ENCODE measurements at regions not wholly inside any gene's neighbourhood (a gene's known extent, or its start where the extent isn't known, plus 50 kb on each side); places are given as distances from the start of the nearest gene placed in this dataset.

DNA sequence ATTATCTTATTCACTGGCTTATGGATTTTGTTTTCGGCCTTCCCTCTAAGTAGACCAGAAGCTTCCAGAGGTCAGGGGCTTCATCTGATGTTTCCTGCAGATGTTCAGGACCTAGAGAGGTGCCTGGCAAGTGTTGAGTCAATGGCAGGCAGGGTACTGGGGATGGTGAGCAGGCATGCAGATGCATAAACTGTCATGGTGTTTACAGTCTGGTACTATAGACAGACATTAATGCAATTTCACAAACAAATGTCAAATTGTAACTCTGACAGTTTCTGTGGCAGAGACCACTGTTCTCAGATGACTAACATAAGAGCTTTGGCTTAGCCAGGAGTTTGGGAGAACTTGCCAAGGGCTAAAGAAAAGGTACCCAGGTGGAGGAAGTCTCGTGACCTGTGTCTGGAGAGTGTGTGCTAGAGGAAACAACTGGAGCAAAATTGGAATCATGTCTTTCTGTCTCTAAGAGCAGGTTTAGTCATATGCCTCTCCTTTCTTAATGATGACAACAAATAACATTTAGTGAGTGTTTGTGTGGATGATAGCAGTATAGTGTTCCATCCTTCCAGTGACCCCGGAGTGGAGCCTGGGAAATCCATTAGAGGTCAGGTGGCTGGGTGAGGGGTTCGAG lies 53.7 kb upstream of the TRAK1 start:
- no peak for DNase-seq

DNA sequence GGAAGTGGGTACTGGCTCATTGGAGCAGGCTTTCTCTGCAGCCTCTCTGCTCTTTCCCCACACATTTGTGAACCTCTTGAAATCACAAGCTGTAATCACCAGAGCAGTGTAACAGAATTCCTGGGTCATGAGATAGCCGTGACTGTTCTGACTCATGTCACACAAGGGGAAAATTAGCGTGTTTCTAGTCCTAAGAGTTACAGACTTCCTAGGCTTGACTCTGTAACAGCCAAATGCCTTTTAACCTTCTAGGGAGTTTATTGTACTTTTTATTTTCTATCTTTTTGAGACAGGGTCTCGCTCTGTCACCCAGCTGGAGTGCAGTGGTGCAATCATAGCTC lies 54.7 kb upstream of the TRAK1 start:
- no peak for DNase-seq

DNA sequence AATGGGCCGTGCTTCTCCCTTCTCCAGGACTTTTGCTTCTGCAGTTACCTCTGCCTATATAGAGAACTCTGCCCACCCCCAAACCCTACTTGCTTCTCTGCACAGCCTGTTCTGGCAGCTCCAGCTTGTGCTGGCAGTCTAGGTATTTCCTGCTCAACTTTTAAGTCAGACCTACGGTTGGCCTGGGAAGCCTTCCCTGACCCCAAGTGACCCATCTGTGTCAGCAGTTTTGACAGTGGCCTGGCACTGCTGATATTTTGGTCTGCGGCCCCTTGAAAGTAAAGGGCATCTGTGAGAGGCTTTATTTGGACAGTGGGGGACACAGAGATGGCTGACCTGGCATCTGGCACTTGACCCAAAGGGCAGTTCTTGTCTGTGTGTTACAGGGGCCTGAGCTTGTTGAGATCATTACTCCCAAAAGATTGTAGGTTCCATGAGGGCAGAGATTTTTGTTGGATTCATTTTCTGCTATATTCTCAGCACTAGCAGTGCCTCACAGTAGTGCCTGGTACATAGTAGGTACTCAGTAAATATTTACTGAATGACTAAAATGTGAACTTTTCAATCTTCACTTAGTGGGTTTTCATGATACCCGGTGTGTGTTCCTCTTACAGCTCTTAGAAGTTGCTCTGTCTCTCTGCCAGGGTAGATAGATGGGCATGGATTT lies 55.2 kb upstream of the TRAK1 start:
- no peak for DNase-seq

GRCh38 chr3:42035007-42035406 lies 56.1 kb upstream of the TRAK1 start:
- DNase-seq: no peak

GRCh38 chr3:42033741-42034140 lies 57.4 kb upstream of the TRAK1 start:
- no peak for DNase-seq

DNA sequence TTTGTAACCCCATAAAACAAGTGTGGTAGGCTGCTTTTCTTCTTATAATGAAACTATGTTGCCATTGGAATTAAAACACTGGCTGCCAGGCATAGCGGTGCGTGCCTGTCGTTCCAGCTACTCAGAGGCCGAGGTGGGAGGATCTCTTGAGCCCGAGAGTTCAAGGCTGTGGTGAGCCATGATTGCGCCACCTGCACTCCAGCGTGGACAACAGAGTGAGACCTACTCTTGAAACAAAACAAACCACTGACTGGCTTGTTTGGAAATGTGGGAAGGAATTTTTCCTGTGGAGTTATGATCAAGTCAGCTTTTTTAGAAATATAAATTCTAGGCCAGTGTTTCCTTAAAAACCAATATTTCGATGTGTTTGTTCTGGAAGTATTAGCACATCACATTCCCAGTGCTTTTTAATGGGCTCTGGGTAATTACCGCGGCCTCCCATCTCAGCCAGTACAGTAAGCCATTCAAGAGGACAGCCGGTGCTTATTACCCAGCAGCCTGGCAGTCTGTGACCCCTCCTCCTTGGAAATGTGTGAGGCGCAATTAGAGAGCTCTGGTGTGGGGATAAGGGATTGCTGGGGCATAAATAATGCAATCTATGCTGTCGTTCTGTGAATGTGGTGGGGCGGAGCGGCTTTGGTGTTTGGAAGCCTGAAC lies 58.3 kb upstream of the TRAK1 start:
- DNase-seq: peak in 16 of 51 donors; percentile 5 to 33 (median 18)

DNA sequence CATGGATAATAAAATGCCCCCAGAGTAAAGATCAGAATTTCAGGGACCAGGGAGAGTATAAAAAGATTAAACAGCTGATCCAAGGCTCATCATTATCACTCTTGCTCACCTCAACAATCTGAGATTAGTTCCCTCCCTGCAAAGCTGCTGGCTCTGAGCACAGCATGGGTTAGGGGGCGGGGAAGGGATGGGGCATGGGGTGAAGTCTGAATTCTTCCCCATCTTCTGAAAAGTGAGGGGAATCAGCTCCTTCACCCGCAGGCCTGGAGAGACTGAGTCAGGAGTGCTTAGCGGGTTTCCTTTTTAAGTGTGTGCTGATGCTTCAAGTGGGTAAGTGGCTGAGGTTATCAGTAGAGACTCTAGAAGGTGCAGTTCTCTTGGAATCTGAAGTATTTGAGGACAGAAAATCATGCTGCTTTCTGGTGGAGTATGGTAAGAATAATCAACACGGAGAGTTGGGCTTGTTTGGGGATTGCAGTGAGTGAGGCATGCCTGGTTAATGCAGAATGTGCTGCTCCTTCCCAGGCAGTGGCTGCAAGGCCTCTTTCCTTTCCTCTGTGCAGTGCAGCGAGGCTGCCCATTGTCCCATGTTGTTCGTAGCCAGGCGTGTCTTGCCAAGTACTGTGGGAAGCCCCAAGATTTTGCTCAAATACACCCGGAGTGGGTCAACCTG lies 59.2 kb upstream of the TRAK1 start:
- peak in 20 of 51 donors; percentile 7 to 67 (median 26) for DNase-seq

DNA sequence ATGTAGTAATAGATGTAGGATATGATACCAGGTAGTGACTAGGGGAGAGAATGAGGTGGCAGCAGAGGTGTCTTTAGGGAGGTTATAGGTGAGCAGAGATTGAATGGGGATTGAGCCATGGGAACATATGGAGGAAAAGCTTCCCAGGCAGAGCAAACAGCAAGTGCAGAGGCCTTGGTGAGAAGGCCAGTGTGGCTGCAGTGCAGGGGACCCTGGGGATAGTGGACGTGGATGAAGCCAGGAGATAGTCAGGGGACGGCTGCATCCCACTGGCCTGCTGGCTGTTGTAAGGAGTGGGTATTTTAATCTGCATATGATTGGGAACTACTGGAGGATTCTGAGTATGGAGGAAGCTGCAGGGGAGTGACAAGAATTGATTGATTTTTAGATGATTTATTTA lies 62.7 kb upstream of the TRAK1 start:
- no peak for DNase-seq

GRCh38 chr3:42027571-42027970 lies 63.6 kb upstream of the TRAK1 start:
- DNase-seq: no peak

DNA sequence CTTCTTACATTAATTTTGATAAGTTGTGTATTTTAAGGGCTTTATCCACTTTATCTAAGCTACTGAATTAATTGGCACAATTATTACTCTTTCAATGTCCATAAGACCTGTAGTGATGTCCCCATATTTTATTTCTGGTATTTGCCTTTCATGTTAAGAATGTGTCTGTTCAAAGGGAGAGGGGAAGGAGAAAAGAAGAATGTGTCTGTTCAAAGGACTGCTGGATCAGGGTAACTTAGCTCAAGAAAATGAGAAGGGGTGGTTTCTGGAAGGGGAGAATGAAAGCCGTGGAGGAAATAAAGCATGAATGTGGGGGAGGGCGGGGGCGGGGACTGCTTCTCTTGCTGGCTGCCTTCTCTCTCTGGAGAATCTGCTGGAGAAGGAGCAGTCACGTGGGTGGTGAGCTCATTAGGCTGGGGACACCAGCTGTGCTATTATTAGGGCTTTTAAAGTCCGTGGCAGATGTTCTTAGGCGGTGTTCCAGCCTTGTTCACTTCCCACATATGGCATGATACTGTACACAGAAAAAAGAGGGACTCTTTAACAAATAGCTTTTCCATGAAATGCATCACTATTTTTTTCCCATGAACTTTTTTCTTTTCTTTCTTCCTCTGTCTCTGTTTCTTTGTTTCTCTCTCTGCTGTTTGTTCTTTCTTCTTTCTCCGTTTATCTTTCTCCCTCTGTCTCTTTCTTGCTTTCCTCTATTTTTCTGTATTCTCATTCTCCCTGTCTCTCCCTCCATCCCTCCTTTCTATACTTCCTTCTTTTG lies 63.7 kb upstream of the ULK4 start:
- peak in 47 of 51 donors; percentile 20 to 91 (median 78) for DNase-seq

- DNase-seq: peak in 8 of 51 donors; percentile 3 to 21 (median 12)
These were observed 62.9 kb upstream of the ULK4 start for GRCh38 chr3:42024591-42025351.

DNA sequence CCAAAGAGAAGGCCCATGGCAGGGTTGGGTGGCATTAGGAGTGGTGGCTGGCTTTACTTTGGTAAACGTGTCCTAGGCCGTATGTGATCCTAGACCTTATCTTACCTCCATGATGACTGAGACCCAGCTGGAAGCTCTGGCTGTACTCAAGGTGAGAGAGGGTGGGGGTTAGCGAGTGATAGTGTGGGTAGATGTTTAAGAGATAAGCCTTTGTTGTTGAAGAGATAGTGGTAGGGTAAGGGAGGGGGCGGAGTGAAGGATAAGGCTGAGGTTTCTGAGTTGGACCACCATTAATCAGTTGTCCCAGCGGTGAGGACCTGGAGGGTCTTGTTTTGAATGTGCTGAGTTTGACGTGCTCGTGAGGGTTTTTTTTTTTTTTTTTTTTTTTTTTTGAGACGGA lies 61.5 kb upstream of the ULK4 start:
- DNase-seq: no peak

DNA sequence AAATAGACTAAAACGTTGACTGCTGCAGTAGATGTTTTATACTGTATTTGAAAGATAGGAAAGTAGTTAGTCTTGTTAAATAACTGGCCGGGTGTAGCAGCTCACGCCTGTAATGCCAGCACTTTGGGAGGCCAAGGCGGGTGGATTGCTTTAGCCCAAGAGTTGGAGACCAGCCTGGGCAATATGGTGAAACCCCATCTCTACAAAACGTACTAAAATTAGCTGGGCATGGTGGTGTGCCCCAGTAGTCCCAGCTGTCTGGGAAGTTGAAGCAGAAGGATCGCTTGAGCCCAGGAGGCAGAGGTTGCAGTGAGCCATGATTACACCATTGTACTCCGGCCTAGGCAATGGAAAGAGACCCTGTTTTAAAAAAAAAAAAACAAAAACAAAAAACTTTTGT lies 60.5 kb upstream of the ULK4 start:
- no peak for DNase-seq

DNA sequence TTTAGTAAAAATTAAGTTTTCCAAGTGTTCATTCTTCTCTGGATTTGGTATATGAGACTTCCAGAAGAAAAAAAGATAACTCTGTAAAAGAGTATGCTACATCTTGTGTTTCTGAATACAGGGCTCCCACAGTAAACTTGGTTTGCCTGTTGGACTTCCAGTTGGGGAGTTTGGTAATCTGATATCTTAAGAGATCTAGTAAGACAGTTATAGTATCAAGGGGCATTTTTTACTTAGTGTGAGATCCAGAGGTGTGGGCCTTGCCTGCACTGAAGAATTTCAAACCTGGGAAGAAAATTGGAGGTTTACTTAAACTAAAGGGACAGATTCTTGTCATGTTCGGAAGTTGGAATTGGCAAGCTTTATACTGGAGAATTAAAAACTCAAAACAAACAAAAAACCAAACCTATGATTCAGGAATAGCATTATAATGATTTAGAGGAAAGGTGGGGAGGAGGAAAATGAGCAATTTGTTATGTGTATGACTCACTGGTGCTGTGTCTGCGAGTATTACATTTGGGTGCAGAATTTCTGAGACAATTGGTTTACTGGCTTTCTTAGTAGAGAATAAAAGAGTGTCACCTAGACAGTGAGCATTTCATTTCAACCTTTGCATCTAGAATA lies 58.9 kb upstream of the ULK4 start:
- DNase-seq: no peak

DNA sequence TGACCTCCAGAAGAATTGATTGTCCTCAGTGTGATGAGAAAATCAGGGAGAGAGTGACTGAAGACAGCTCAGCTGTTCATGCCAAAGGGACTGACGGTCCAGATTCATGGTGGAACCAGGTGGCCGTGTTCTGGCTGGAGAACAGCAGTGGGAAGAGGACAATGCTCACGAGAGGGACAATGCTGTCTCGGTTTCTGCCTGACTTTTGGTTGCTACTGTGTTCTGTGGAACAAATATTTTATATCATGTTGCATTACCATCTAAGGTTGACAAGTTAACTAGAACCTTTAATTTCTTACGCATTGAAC lies 58.0 kb upstream of the ULK4 start:
- no peak for DNase-seq

DNA sequence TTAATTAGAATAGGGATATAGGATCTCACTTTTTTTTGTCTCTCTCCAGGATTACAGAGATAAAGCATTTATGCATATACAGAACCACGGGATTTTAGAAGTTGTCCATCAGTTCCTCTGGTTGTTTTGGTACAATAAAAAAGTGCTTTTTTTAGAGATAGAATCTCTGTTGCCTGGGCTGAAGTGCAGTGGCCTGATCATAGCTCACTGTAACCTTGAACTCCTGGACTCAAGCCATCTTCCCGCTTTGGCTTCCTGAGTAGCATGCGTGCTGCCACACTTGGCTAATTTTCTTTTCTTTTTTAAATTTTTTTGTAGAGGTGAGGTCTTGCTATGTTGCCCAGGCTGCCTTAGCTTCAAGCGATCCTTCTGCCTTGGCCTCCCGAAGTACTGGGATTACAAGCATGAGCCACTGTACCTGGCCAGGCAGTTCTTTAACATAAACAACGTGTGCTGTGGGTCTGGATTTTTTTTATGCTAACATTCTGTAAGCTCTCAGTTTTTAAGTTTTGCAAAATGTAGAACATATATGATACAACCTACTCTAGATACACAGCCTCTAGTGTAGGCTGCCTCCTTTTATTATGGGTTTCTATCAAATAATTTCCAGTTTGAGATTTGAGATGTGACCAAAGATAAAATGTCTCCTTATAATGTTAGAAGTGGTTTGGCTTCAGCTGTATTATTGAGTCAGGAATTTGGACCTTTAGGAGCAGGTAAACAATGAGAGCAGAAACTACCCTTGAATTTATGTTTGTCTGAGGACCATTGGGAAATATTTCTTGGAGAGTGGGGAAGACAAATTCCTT lies 57.4 kb upstream of the ULK4 start:
- DNase-seq: no peak

GRCh38 chr3:42014921-42015533 lies 53.1 kb upstream of the ULK4 start:
- peak in 28 of 51 donors; percentile 4 to 51 (median 28) for DNase-seq

DNA sequence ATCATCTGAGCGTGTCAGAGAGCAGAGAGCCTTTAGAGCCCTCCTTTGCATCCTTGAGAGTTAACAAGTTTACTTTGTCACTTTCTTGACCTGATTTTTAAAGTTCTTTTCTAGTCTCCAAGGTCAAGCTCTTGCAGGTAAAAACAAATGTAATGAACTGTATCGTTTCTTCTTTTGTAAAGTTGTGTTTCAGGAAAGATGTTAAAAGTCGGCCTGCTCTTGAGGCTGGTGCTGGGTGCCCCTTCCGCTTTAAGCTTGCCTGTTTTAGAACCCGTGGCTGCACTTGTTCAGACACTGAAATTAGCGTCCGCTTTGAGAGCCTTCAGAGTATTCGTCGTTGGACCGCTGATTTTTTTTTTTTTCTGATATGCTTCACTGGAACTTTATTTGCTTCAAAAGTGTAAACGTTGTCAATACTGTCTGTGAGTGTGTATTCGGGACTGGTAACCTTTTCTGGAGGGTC lies 52.6 kb upstream of the ULK4 start:
- peak in 6 of 51 donors; percentile 3 to 51 (median 8) for DNase-seq

Measured in hypothalamus (tissue), 51 donors.